Stomach (tissue), 8 donors: ENCODE measurements at regions not wholly inside any gene's neighbourhood (a gene's known extent, or its start where the extent isn't known, plus 50 kb on each side); places are given as distances from the start of the nearest gene placed in this dataset.

Source experiments
- DNase-seq, 2 donors: peaks; one replicate each; pipeline versions ENCODE4 v3.0.0 to v3.0.0-alpha.2; 2013 to 2019
- H3K27ac ChIP-seq, 5 donors: fragments of 200-600 bp in 4 of 5; sonication (generic) in 4 of 5; one replicate each; pipeline ENCODE4 v1.5.1; 2013 to 2019; ENCODE audit warnings: mild to moderate bottlenecking in 1 of 5, moderate library complexity in 1 of 5
- H3K27me3 ChIP-seq, 3 donors: fragments of 200-600 bp; sonication (generic); one replicate each; pipeline ENCODE4 v1.5.1; 2017 to 2019; ENCODE audit warnings: mixed run types in 1 of 3
- H3K36me3 ChIP-seq, 4 donors: fragments of 200-600 bp; sonication (generic); 1 replicate in 3 of 4; 2 replicates in 1 of 4; pipeline ENCODE4 v1.5.1; 2016 to 2019
- H3K4me1 ChIP-seq, 4 donors: fragments of 200-600 bp; sonication (generic); one replicate each; pipeline ENCODE4 v1.5.1; 2016 to 2019
- H3K4me3 ChIP-seq, 4 donors: fragments of 200-600 bp; sonication (generic) in 3 of 4; one replicate each; pipeline ENCODE4 v1.5.1; 2016 to 2019; ENCODE audit warnings: mild to moderate bottlenecking in 1 of 4
- H3K9me3 ChIP-seq, 4 donors: fragments of 200-600 bp; sonication (generic); one replicate each; pipeline ENCODE4 v1.5.1; 2016 to 2019
- CTCF ChIP-seq, 7 experiments: fragments of 450-650 bp in 4 of 7; fragments of 200-600 bp in 3 of 7; sonication (generic) in 3 of 7; IDR thresholded peaks; one replicate each; pipeline ENCODE4 v1.5.1; 2016 to 2019; ENCODE audit warnings: antibody characterized with exemption in 7 of 7, control low read depth in 2 of 7, mild to moderate bottlenecking in 1 of 7
- EP300 ChIP-seq: sonication (generic); formaldehyde crosslinking; IDR thresholded peaks from one replicate; pipeline ENCODE4 v1.6.1; 2017; ENCODE audit warnings: antibody characterized with exemption
- POLR2A ChIP-seq, 4 donors: fragments of 450-650 bp; IDR thresholded peaks; one replicate each; pipeline ENCODE4 v1.6.1; 2016; ENCODE audit warnings: antibody characterized with exemption in 4 of 4, control low read depth in 2 of 4, mild to moderate bottlenecking in 1 of 4, moderate library complexity in 1 of 4
- POLR2AphosphoS5 ChIP-seq, 3 donors: sonication (generic); formaldehyde crosslinking; IDR thresholded peaks; one replicate each; pipeline ENCODE4 v1.6.1; 2016; ENCODE audit warnings: antibody characterized with exemption in 3 of 3
- WGBS, 5 donors: extraction: QIAGEN DNeasy Blood & Tissue Kit in 3 of 5; methylation state at CpG; one replicate each; pipeline versions ENCODE4 v1.1.5 to v1.1.7; 2013 to 2018; 5-methylcytosine and 5-hydroxymethylcytosine counted together
- intact Hi-C: fragments of 100-400 bp; cut with DNase I; formaldehyde crosslinking; loops from one replicate; pipeline ENCODE4 v1.15.1; 2023; ENCODE audit warnings: low total_unique reads
- donor health status: healthy with polysubstance abuse.
- donor health status: Bipolar disorder and iron deficiency.
- donor health status: healthy.

DNA sequence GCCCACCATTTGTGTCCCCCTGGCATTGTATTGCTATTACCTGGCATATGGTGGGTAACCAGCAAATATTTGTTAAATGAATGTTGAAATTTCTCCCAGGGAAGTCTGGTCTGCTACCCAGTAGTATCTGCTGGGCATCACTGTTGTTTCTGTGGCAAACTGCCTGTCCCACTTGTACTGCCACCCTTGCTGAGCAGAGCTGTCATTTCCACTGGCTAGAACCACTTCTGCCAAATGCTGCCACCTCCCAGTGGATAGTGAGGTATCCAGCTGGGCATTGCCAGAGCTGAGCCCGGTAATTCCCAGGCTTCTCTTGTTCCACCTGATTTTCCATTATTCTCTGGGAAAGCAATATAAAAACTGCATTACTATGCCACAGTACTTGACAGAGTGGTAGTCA lies 186.7 kb upstream of the NOCT start:
- H3K4me3 ChIP-seq: no peak overlapping the region
- no peaks in the 10 kb centered on the region for H3K4me1 ChIP-seq
- no peak for DNase-seq
- no peak for TF ChIP-seq EP300
- no peak for TF ChIP-seq POLR2AphosphoS5 (IDR thresholded peaks at IDR 0.05)
- TF ChIP-seq CTCF (IDR thresholded peaks at IDR 0.05): no peak
- no peak for TF ChIP-seq POLR2A (IDR thresholded peaks at IDR 0.05)
- H3K9me3 ChIP-seq: no peaks in the 10 kb centered on the region
- 62 to 96% (median 96%) methylated on average over 1 of the region's 1 CpG for WGBS, 5 donors
- intact Hi-C loops: no loop called here
- no peaks in the 10 kb centered on the region for H3K36me3 ChIP-seq
- H3K27ac ChIP-seq: no peak overlapping the region
- H3K27me3 ChIP-seq: no peaks in the 10 kb centered on the region

DNA sequence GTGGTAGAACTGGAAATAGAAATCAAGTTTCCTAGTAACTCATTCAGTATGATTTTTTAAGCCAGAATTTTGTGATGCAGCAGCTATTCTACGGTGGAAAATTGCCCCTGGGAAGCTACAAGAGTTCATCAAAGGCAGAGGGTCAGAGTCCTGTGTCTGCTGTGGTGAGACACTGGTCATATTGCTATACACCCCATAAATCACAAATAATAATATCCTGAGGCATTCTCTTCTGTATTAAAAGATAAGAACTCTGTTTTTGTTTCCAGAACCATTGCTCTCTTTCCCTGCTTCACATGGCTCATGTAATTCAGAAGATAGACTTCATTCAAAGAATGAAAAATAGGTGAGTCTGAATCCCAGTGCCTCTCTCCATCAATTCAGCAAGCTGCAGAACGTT lies 188.8 kb upstream of the NOCT start:
- WGBS, 5 donors: 14 to 30% (median 22%) methylated on average over 2 of the region's 2 CpGs

GRCh38 chr4:138826322-138826721 lies 189.3 kb upstream of the NOCT start:
- DNase-seq: no peak
- Histone ChIP-seq H3K9me3 (no peaks in the 10 kb centered on the region), H3K27ac (no peak overlapping the region), H3K4me3 (no peak overlapping the region), H3K36me3 (no peaks in the 10 kb centered on the region), H3K4me1 (no peaks in the 10 kb centered on the region), H3K27me3 (no peaks in the 10 kb centered on the region)
- intact Hi-C loops: no loop called here
- TF ChIP-seq CTCF (IDR thresholded peaks at IDR 0.05) (no peak), POLR2A (IDR thresholded peaks at IDR 0.05) (no peak), POLR2AphosphoS5 (IDR thresholded peaks at IDR 0.05) (no peak), EP300 (no peak)

More for the DNA sequence above, 188.8 kb upstream of the NOCT start:
- Histone ChIP-seq H3K4me1 (no peaks in the 10 kb centered on the region), H3K27me3 (no peaks in the 10 kb centered on the region), H3K9me3 (no peaks in the 10 kb centered on the region), H3K27ac (no peak overlapping the region), H3K36me3 (no peaks in the 10 kb centered on the region), H3K4me3 (no peak overlapping the region)
- intact Hi-C loops: no loop called here
- TF ChIP-seq POLR2A (IDR thresholded peaks at IDR 0.05): no peak
- no peak for TF ChIP-seq POLR2AphosphoS5 (IDR thresholded peaks at IDR 0.05)
- TF ChIP-seq EP300: no peak
- no peak for TF ChIP-seq CTCF (IDR thresholded peaks at IDR 0.05)
- no peak for DNase-seq

- Histone ChIP-seq H3K27ac (no peak overlapping the region), H3K27me3 (no peaks in the 10 kb centered on the region), H3K4me1 (no peaks in the 10 kb centered on the region), H3K36me3 (no peaks in the 10 kb centered on the region), H3K4me3 (no peak overlapping the region), H3K9me3 (no peaks in the 10 kb centered on the region)
- TF ChIP-seq POLR2AphosphoS5 (IDR thresholded peaks at IDR 0.05) (no peak), POLR2A (IDR thresholded peaks at IDR 0.05) (no peak), EP300 (no peak), CTCF (IDR thresholded peaks at IDR 0.05) (no peak)
- no peak for DNase-seq
- WGBS, 5 donors: 65 to 79% (median 74%) methylated on average over 3 of the region's 3 CpGs
- intact Hi-C loops: no loop called here
Observed at GRCh38 chr4:138821331-138821730, 194.2 kb upstream of the NOCT start.

DNA sequence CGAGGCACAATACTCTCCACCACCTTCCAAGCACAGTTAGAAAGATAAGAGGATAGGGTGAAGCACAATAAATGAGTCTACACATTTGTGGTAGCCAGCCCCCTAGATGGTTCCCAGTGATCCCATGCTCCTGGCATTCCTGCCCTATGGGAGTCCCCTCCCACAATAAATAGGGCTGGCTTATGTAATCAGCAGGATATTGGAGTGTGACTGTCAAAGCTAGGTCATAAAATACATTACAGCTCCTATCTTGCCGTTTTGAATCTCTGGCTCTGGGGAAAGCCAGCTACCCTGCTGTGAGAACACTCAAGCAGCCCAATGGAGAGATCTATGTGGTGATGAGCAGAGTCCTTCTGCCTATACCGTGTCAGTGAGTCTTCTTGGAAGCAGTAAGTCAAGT lies 198.7 kb upstream of the NOCT start:
- Histone ChIP-seq H3K27ac (no peak overlapping the region), H3K4me1 (no peaks in the 10 kb centered on the region), H3K27me3 (no peaks in the 10 kb centered on the region), H3K36me3 (no peaks in the 10 kb centered on the region), H3K9me3 (no peaks in the 10 kb centered on the region), H3K4me3 (no peak overlapping the region)
- intact Hi-C loops: no loop called here
- TF ChIP-seq POLR2AphosphoS5 (IDR thresholded peaks at IDR 0.05): no peak
- no peak for TF ChIP-seq POLR2A (IDR thresholded peaks at IDR 0.05)
- TF ChIP-seq EP300: no peak
- no peak for TF ChIP-seq CTCF (IDR thresholded peaks at IDR 0.05)
- 46 to 54% (median 49%) methylated on average over 3 of the region's 3 CpGs for WGBS, 5 donors
- no peak for DNase-seq
